CD14-positive monocyte (primary cell): ENCODE measurements at regions not wholly inside any gene's neighbourhood (a gene's known extent, or its start where the extent isn't known, plus 50 kb on each side); places are given as distances from the start of the nearest gene placed in this dataset.

Experiments
- DNase-seq, 3 donors: peaks; one replicate each; pipeline ENCODE4 v3.0.0-alpha.2; 2011 to 2022
- H2AFZ ChIP-seq: 2 replicates; pipeline ENCODE4 v1.6.0; 2012; ENCODE audit warnings: mild to moderate bottlenecking, low read depth, low read length, inconsistent platforms; ENCODE audit not compliant: insufficient read depth, poor library complexity, severe bottlenecking
- H3K27ac ChIP-seq, 2 donors: 1 replicate in 1 of 2; 2 replicates in 1 of 2; pipeline ENCODE4 v1.5.1; 2012 to 2013; ENCODE audit warnings: low read length in 2 of 2, control low read depth in 1 of 2, inconsistent platforms in 1 of 2, low read depth in 1 of 2, mild to moderate bottlenecking in 1 of 2
- H3K27me3 ChIP-seq, 2 donors: one replicate each; pipeline versions ENCODE4 v1.6.0 to v1.6.1; 2011 to 2013; ENCODE audit warnings: low read length in 2 of 2; ENCODE audit not compliant: control insufficient read depth in 2 of 2, insufficient read depth in 2 of 2
- H3K36me3 ChIP-seq, 2 donors: replicated peaks in 1 of 2; 1 replicate in 1 of 2; 2 replicates in 1 of 2; pipeline versions ENCODE4 v1.5.1 to v1.6.1; 2012 to 2013; ENCODE audit warnings: low read length in 2 of 2, control low read depth in 1 of 2, inconsistent platforms in 1 of 2, mild to moderate bottlenecking in 1 of 2; ENCODE audit not compliant: insufficient read depth in 2 of 2, control insufficient read depth in 1 of 2
- H3K4me1 ChIP-seq, 2 donors: 1 replicate in 1 of 2; 2 replicates in 1 of 2; pipeline versions ENCODE4 v1.5.1 to v1.6.1; 2012 to 2013; ENCODE audit warnings: low read length in 2 of 2, control low read depth in 1 of 2, inconsistent platforms in 1 of 2, mild to moderate bottlenecking in 1 of 2, moderate library complexity in 1 of 2; ENCODE audit not compliant: insufficient read depth in 2 of 2, control insufficient read depth in 1 of 2
- H3K4me2 ChIP-seq: replicated peaks from 2 replicates; pipeline ENCODE3; 2012; ENCODE audit warnings: low read length, moderate library complexity, mild to moderate bottlenecking; ENCODE audit not compliant: poor library complexity, severe bottlenecking; ENCODE audit errors: extremely low read depth
- H3K4me3 ChIP-seq, 3 experiments: fragments of 200-600 bp in 1 of 3; sonication (generic) in 1 of 3; replicated peaks in 1 of 3; 1 replicate in 2 of 3; 2 replicates in 1 of 3; pipeline ENCODE4 v1.5.1; 2011 to 2013; ENCODE audit warnings: low read length in 3 of 3, mild to moderate bottlenecking in 3 of 3, control low read depth in 2 of 3, low read depth in 2 of 3, inconsistent platforms in 1 of 3, moderate library complexity in 1 of 3
- H3K79me2 ChIP-seq: 2 replicates; pipeline ENCODE4 v1.6.0; 2012; ENCODE audit warnings: mild to moderate bottlenecking, control low read depth, inconsistent platforms, low read length, moderate library complexity; ENCODE audit not compliant: insufficient read depth
- H3K9ac ChIP-seq: 2 replicates; pipeline ENCODE4 v1.6.0; 2017; ENCODE audit warnings: low read length, mild to moderate bottlenecking; ENCODE audit not compliant: insufficient read depth, poor library complexity, severe bottlenecking
- H3K9me3 ChIP-seq, 2 donors: replicated peaks in 1 of 2; 1 replicate in 1 of 2; 2 replicates in 1 of 2; pipeline versions ENCODE4 v1.5.1 to v1.6.1; 2012 to 2013; ENCODE audit warnings: low read length in 2 of 2, control low read depth in 1 of 2; ENCODE audit not compliant: control insufficient read depth in 1 of 2, insufficient read depth in 1 of 2
- H4K20me1 ChIP-seq: 2 replicates; pipeline ENCODE4 v1.6.0; 2012; ENCODE audit warnings: mild to moderate bottlenecking, low read length, control low read depth, moderate library complexity; ENCODE audit not compliant: insufficient read depth
- H3K27ac Mint-ChIP-seq, 7 donors: one replicate each; pipeline ENCODE4 v1.8.0; 2020; ENCODE audit warnings: mild to moderate bottlenecking in 7 of 7, mixed read lengths in 7 of 7, moderate library complexity in 6 of 7, inconsistent platforms in 2 of 7
- H3K27me3 Mint-ChIP-seq, 3 donors: one replicate each; pipeline ENCODE4 v1.8.0; 2021 to 2022; ENCODE audit warnings: low read depth in 3 of 3, mild to moderate bottlenecking in 3 of 3, mixed read lengths in 3 of 3, moderate library complexity in 3 of 3, inconsistent platforms in 1 of 3
- H3K36me3 Mint-ChIP-seq, 2 donors: one replicate each; pipeline ENCODE4 v1.8.0; 2020; ENCODE audit warnings: mixed read lengths in 2 of 2, inconsistent platforms in 1 of 2, mild to moderate bottlenecking in 1 of 2
- H3K4me1 Mint-ChIP-seq: one replicate; pipeline ENCODE4 v1.8.0; 2020; ENCODE audit warnings: mild to moderate bottlenecking, mixed read lengths
- H3K4me3 Mint-ChIP-seq, 2 donors: one replicate each; pipeline ENCODE4 v1.8.0; 2020; ENCODE audit warnings: mild to moderate bottlenecking in 2 of 2, mixed read lengths in 2 of 2, moderate library complexity in 1 of 2
- H3K9me3 Mint-ChIP-seq, 7 donors: one replicate each; pipeline ENCODE4 v1.8.0; 2020 to 2022; ENCODE audit warnings: mixed read lengths in 7 of 7, mild to moderate bottlenecking in 6 of 7, moderate library complexity in 6 of 7, inconsistent platforms in 2 of 7
- CTCF ChIP-seq: fragments of 200-600 bp; IDR thresholded peaks from one replicate; pipeline ENCODE4 v1.8.0; 2022; ENCODE audit warnings: antibody characterized with exemption, mild to moderate bottlenecking
- WGBS: methylation state at CpG from one replicate; pipeline ENCODE4 v1.1.5; 2013; ENCODE audit warnings: missing lambda C conversion rate; ENCODE audit not compliant: insufficient coverage; 5-methylcytosine and 5-hydroxymethylcytosine counted together
- intact Hi-C, 2 donors: fragments of 100-400 bp; cut with micrococcal nuclease; formaldehyde crosslinking; loops; one replicate each; pipeline versions ENCODE4 v1.15.0 to v1.15.1; 2023

DNA sequence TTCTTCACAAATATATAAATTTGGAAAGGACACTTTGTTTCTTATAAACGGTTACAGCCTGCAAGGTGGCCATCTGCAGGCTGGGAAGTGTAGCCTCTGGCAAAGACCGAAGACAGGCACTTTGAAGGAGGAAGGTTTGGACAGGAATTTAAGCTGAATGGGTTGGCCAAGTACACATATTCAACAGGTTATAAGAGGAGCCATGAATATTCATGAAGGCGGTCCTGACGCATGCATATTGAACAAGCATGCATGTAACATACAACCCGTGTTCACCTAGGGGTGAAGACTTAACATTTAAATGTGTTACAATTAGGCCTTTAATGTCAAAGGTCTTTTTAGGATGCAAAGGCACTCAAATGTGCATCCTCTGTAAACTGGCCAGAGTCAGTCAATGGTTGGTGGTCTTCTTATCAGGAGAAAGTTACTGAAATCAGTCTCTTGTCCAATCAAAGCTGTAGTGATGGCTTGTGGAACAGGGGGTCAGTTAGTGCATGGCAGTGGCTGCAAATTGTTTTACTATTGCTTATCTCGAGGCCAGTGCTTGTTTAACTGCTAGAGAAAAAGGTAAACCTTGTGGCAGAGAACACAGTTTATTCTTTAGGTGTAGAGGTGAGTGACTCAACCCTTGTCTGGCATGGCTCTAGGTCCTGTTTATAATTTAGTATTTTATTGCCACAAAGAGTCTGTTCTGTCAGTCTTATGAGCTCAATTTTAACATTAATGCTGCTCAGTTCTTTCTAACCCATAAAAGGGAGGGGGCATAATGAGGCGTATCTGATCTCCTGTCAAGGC is 70.3 kb upstream of the F3 start:
- Mint-ChIP-seq H3K27me3 (peaks cover 3 to 12% (median 6%) of the 10 kb centered on the region in 3 donors), H3K9me3 (peaks cover 0 to 2% (median 0%) of the 10 kb centered on the region in 7 donors), H3K4me3 (no peak overlapping the region), H3K4me1 (peaks cover 49% of the 10 kb centered on the region), H3K27ac (no peak overlapping the region), H3K36me3 (peaks cover 0 to 1% of the 10 kb centered on the region in 2 donors)
- H3K4me1 ChIP-seq, result peaks cover 43 to 60% of the 10 kb centered on the region in 2 donors
- H3K79me2 ChIP-seq, result no peaks in the 10 kb centered on the region
- H3K36me3 ChIP-seq, result no peaks in the 10 kb centered on the region
- no peak overlapping the region for H2AFZ ChIP-seq
- no peak for TF ChIP-seq CTCF
- no peak overlapping the region for H3K27ac ChIP-seq
- 97% methylated on average over 4 of the region's 7 CpGs for WGBS
- no peak overlapping the region for H3K4me2 ChIP-seq
- H4K20me1 ChIP-seq, result no peaks in the 10 kb centered on the region
- H3K4me3 ChIP-seq, result no peak overlapping the region
- no peak overlapping the region for H3K9ac ChIP-seq
- no peaks in the 10 kb centered on the region for H3K27me3 ChIP-seq
- intact Hi-C loops, result loop anchor here in 1 of 2 donors (5.0 kb wide), 1 partner anchor 110 kb away; no protein-coding TSS in a partner anchor
- no peaks in the 10 kb centered on the region for H3K9me3 ChIP-seq
- DNase-seq, result no peak

DNA sequence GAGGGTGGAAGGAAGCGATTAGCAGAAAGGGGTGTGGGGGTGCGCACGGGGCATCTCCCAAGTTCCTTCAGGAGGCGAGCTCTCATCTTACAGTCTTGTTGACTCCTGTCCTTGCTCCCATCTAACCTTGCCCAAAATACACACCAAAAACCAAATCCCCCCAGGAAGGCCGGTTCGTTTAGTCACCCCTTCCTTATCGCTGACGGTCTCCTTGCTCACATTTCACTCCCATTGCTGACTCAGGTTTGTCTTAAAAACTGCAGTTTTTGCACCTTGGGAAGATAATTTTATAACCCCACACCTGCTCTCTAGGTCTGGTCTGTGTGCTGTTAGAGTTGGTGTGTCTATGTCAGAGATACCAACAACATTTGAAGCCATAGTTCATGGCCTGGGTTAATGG is 68.1 kb upstream of the F3 start:
- no peaks in the 10 kb centered on the region for H3K36me3 ChIP-seq
- Mint-ChIP-seq H3K36me3 (peaks cover 0 to 1% of the 10 kb centered on the region in 2 donors), H3K9me3 (no peaks in the 10 kb centered on the region), H3K4me1 (peaks cover 54% of the 10 kb centered on the region), H3K27ac (peak overlapping the region in 1 of 7 donors; percentile 50), H3K4me3 (no peak overlapping the region), H3K27me3 (peaks cover 5 to 14% (median 9%) of the 10 kb centered on the region in 3 donors)
- no peak overlapping the region for H2AFZ ChIP-seq
- H3K9ac ChIP-seq, result no peak overlapping the region
- no peak overlapping the region for H3K27ac ChIP-seq
- DNase-seq, result no peak
- WGBS, result 100% methylated on average over 1 of the region's 8 CpGs
- H3K4me1 ChIP-seq, result peaks cover 43 to 62% of the 10 kb centered on the region in 2 donors
- intact Hi-C loops, result loop anchor here (5.0 to 10.0 kb wide), 2 partner anchors 113 to 165 kb away; no protein-coding TSS in a partner anchor
- H4K20me1 ChIP-seq, result no peaks in the 10 kb centered on the region
- H3K9me3 ChIP-seq, result no peaks in the 10 kb centered on the region
- no peak overlapping the region for H3K4me2 ChIP-seq
- H3K4me3 ChIP-seq, result no peak overlapping the region
- H3K79me2 ChIP-seq, result no peaks in the 10 kb centered on the region
- TF ChIP-seq CTCF, result no peak
- no peaks in the 10 kb centered on the region for H3K27me3 ChIP-seq
